Stimulated activated CD4-positive, alpha-beta T cell treated with anti-CD3 and anti-CD28 coated beads, Interleukin-1b, Interleukin-23, amount 100 ng/mL, for 4 hours (primary cell): ENCODE measurements at regions not wholly inside any gene's neighbourhood (a gene's known extent, or its start where the extent isn't known, plus 50 kb on each side); places are given as distances from the start of the nearest gene placed in this dataset.

ENCODE experiments used
- DNase-seq, 2 donors: peaks; one replicate each; pipeline ENCODE4 v3.0.0-alpha.2; 2020; ENCODE audit warnings: low read depth in 2 of 2

DNA sequence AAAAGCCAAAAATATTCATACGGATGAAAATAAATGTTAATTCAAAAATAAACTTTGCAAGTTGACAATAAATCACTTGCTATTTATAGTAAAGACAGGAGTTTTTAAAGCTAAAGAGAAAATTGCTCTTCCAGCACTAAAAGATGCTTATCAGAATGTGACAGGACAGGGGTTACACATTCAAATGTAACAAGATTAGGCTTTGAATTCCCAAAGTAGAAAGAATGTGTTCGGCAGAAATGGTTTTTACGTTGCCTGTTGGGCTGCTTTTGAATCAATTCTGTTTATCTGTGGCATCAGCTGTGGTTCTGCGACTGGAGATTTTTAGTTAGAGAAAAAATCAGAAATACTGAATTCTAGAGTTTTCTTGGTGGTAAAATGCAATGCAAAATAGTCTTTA, 669.4 kb downstream of the CPS1 start:
- DNase-seq: no peak

- DNase-seq: no peak
Measured at GRCh38 chr2:211228559-211228958, 672.2 kb downstream of the CPS1 start.

DNA sequence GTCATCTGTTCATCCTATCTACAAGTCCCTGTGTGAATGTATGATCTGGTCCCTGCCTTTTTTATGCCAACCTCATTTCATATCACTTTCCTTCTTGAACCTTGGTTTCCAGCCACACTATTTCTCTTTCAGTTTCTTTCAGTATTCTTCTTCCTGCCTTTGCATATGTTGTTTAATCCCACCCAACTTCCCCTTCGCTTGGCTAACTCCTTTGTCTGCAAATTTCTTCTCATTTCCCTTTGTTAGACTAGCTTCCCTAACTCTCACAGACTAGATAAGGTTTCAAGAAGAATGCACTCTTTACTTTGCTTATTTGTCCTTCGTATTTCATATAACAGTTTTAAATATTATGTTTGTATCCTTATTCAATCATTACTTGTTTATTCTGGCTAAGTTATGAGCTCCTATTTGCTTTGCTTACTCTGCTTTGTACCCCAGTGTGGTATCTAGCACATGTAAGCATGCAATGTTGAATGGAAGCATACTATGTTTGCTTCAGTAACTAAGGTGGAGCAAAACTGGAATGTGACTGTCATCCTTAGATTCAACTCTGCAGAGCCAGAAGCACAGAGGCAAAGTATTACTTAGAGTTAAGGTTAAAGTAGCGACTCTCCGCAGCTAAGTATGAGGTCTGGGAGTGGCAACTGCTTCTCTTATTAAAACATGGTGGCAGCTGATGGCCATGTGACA, 681.3 kb downstream of the CPS1 start:
- no peak for DNase-seq

GRCh38 chr2:211241891-211242290, 685.5 kb downstream of the CPS1 start:
- DNase-seq: no peak

DNA sequence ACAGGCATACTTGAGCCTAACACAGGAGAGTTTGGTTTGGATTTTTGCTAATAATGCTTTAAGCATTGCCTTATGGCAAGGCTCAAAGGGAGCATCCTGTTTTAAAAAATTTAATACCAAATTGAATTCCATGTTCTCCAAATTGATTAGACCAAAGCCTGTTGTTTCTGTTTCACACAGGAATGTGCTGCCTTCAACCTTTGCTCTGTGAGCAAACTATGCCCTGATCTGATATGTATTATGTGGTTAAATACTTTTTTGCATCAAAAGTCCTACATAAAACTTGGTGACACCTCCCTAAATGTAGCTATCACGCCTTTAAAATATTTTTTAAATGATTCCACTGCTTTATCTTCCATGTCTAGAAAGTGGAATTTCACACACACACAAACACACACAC, 691.4 kb downstream of the CPS1 start:
- DNase-seq: no peak

DNA sequence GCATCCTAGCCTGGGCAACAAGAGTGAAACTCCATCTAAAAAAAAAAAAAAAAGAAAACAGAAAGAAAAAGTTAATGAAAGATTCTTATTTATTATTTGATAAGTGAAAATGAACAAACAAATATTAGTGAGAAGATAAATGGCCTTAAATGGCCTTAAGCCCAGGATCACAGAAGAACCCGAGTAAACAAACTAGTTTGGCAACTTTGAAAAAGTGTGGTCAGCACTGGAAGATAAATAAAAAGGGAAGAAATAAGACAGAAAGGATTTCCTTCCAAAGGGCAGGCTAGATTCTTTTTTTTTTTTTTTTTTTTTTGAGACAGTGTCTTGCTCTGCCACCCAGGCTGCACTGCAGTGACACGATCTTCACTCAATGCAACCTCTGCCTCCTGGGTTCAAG, 692.4 kb downstream of the CPS1 start:
- no peak for DNase-seq

- no peak for DNase-seq
Measured at GRCh38 chr2:211251016-211251415, 694.6 kb downstream of the CPS1 start.

- no peak for DNase-seq
Measured at GRCh38 chr2:211258646-211259335, 702.4 kb downstream of the CPS1 start.

GRCh38 chr2:211259831-211260476, 703.6 kb downstream of the CPS1 start:
- no peak for DNase-seq

DNA sequence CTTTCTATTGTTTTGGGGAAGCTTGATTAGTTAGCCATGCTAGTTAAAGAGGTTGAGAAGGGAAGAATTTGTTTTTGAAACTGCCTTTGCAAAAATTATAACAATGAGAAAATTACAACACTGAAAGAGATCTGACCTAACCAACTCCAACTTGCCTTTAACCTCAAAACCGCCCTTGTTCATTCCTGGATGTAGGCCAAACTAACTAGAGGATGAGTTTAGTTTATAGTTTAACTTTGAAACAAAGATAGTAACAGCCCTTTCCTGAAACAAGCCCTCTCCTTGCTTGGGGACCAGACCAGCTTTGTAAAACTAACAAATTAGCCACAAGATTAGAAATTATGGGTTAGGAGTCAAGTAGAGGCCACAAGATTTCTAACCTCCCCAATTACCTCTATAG, 713.9 kb downstream of the CPS1 start:
- no peak for DNase-seq

DNA sequence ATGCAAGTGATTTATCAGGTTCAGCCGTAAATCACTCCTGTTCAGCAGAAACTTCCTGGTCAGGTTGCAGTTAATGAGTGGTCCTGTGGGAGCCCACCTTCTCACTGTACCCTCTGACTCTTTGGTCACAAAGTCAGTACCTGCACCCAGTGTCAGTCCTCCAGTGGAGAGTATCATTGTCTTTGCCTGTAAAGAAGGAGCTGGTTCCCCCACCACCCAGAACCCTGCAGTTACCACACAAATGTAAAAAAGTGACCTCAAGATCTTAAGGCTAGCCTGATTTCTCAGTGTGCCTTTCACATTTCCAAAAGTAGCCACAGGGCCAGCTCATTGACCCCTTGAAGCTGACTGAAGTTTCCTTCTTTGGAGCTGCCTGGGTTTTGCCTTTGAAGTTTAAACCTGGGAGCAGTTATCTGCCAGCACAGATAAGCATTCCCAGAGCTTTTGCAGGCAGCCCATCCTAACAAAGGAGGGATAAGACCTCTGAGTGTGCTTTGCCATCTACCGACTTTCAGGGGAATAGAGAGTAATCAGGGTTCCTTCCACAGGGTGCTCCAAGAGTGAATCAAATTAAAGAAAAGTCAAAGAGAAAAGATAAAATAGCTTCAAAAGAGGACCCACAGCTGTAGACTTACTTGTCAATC, 725.2 kb downstream of the CPS1 start:
- DNase-seq: no peak

DNA sequence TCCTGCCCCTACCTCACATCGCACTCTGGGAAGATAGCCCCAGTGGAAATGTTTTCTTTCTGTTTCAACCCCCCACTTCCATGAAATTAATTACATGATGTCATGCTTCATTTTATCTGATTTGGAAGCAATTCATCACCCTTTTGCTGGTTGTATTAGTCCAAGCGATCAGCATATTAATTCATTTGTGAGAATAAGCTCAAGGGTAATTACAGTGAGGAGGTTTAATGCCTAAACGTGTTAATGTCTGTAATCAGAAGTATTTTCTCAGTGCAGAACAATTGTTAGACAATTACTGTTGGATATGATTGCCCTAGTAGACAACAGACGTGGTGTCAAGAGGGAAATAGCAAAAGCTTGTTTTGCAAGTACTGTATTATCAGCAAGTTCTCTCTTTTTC, 746.3 kb downstream of the CPS1 start:
- no peak for DNase-seq

DNA sequence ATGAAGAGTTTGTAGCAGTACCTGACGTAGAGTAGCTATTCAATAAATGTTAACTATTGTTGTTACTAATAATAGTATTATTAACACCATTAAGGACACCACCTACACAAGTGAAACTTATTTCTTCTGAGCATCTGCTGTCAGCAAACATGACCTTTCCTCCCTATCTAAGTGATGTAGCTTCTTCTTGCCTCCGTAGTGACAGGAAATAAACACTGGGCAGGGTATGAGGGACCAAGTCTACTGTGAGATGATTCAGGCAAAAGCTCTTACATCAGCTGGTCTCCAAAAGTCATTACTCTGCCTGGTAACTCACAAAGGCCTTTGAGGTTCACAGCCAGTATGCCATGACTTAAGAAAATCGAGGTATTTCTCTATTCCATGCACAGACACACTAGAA, 750.5 kb downstream of the CPS1 start:
- DNase-seq: no peak
